Fibroblast of lung (primary cell): ENCODE measurements at regions not wholly inside any gene's neighbourhood (a gene's known extent, or its start where the extent isn't known, plus 50 kb on each side); places are given as distances from the start of the nearest gene placed in this dataset.

ENCODE experiments used
- CTCF ChIP-seq, 2 donors: IDR thresholded peaks in 1 of 2; conservative IDR thresholded peaks in 1 of 2; 1 replicate in 1 of 2; 2 replicates in 1 of 2; pipeline ENCODE4 v1.5.1; 2011 to 2012; ENCODE audit warnings: low read length in 2 of 2, control low read depth in 1 of 2, inconsistent platforms in 1 of 2, low read depth in 1 of 2, mild to moderate bottlenecking in 1 of 2
- EZH2 ChIP-seq: IDR thresholded peaks from 2 replicates; pipeline ENCODE4 v1.5.1; 2012; ENCODE audit warnings: low read length, control low read depth, mild to moderate bottlenecking; ENCODE audit errors: missing control alignments

- TF ChIP-seq CTCF (conservative IDR thresholded peaks at IDR 0.05 in 1 of 2, IDR thresholded peaks at IDR 0.05 in 1 of 2; ENCODE audit: low read depth in 1 of 2, low read length in 2 of 2) (no peak), EZH2 (no peak)
Observed at GRCh38 chr2:107006836-107007235, 120.9 kb upstream of the ST6GAL2 start.
